Body of pancreas (tissue), 4 donors: ENCODE measurements at regions not wholly inside any gene's neighbourhood (a gene's known extent, or its start where the extent isn't known, plus 50 kb on each side); places are given as distances from the start of the nearest gene placed in this dataset.

Source experiments
- CTCF ChIP-seq, 7 experiments: fragments of 450-650 bp in 4 of 7; fragments of 200-600 bp in 3 of 7; sonication (generic) in 3 of 7; IDR thresholded peaks; one replicate each; pipeline ENCODE4 v1.5.1; 2016 to 2019; ENCODE audit warnings: antibody characterized with exemption in 7 of 7
- POLR2A ChIP-seq, 3 donors: fragments of 450-650 bp; IDR thresholded peaks; one replicate each; pipeline ENCODE4 v1.6.1; 2016; ENCODE audit warnings: antibody characterized with exemption in 3 of 3, mild to moderate bottlenecking in 2 of 3

- no peak for TF ChIP-seq CTCF (IDR thresholded peaks at IDR 0.05)
- TF ChIP-seq POLR2A (IDR thresholded peaks at IDR 0.05): no peak
Measured at GRCh38 chr6:55937951-55938690, 62.7 kb upstream of the BMP5 start.
